Gastroesophageal sphincter (tissue), 3 donors: ENCODE measurements at regions not wholly inside any gene's neighbourhood (a gene's known extent, or its start where the extent isn't known, plus 50 kb on each side); places are given as distances from the start of the nearest gene placed in this dataset.

ENCODE experiments used
- POLR2AphosphoS5 ChIP-seq: sonication (generic); formaldehyde crosslinking; IDR thresholded peaks from one replicate; pipeline ENCODE4 v1.6.1; 2017; ENCODE audit warnings: antibody characterized with exemption
- TF ChIP-seq, protein P1 (sequence below), 4 experiments: fragments of 200-600 bp in 2 of 4; fragments of 450-650 bp in 2 of 4; sonication (generic) in 1 of 4; IDR thresholded peaks; one replicate each; pipeline ENCODE4 v1.5.1; 2017 to 2019; ENCODE audit warnings: antibody characterized with exemption in 4 of 4, mild to moderate bottlenecking in 2 of 4, moderate library complexity in 2 of 4

DNA sequence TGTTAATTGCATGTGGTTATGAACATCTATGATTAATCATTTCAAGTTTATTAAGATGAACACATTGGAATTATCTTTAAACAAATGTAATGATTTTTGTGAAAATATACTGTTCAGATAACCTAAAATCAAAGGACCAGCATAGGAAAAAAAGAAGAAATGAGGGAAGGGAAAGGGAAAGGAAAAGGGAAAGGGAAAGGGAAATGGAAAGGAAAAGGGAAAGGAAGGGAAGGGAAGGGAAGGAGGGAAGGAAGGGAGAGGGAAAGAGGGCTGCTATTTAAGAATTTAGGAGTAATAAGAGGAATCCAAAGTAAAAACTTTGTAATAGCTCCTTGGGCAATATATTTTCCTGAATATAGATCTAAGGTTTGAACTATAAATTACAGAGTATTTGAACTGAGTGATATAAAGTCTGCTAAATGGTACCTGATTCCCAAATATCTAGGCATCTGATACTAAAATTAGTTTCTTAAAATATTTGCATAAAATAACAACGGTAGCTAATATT lies 726.3 kb downstream of the EPHA4 start:
- TF ChIP-seq, protein P1, sequence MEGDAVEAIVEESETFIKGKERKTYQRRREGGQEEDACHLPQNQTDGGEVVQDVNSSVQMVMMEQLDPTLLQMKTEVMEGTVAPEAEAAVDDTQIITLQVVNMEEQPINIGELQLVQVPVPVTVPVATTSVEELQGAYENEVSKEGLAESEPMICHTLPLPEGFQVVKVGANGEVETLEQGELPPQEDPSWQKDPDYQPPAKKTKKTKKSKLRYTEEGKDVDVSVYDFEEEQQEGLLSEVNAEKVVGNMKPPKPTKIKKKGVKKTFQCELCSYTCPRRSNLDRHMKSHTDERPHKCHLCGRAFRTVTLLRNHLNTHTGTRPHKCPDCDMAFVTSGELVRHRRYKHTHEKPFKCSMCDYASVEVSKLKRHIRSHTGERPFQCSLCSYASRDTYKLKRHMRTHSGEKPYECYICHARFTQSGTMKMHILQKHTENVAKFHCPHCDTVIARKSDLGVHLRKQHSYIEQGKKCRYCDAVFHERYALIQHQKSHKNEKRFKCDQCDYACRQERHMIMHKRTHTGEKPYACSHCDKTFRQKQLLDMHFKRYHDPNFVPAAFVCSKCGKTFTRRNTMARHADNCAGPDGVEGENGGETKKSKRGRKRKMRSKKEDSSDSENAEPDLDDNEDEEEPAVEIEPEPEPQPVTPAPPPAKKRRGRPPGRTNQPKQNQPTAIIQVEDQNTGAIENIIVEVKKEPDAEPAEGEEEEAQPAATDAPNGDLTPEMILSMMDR (IDR thresholded peaks at IDR 0.05) = no peak
- TF ChIP-seq POLR2AphosphoS5 = no peak
